ENCODE measurements at regions not wholly inside any gene's neighbourhood (a gene's known extent, or its start where the extent isn't known, plus 50 kb on each side); places are given as distances from the start of the nearest gene placed in this dataset.

- TF ChIP-seq, protein P1, sequence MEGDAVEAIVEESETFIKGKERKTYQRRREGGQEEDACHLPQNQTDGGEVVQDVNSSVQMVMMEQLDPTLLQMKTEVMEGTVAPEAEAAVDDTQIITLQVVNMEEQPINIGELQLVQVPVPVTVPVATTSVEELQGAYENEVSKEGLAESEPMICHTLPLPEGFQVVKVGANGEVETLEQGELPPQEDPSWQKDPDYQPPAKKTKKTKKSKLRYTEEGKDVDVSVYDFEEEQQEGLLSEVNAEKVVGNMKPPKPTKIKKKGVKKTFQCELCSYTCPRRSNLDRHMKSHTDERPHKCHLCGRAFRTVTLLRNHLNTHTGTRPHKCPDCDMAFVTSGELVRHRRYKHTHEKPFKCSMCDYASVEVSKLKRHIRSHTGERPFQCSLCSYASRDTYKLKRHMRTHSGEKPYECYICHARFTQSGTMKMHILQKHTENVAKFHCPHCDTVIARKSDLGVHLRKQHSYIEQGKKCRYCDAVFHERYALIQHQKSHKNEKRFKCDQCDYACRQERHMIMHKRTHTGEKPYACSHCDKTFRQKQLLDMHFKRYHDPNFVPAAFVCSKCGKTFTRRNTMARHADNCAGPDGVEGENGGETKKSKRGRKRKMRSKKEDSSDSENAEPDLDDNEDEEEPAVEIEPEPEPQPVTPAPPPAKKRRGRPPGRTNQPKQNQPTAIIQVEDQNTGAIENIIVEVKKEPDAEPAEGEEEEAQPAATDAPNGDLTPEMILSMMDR (IDR thresholded peaks at IDR 0.05; ENCODE audit: low read depth, low read length), result no peak
- TF ChIP-seq POLR2A (IDR thresholded peaks at IDR 0.05; ENCODE audit: extremely low read depth, insufficient read length) (no peak), MAX (IDR thresholded peaks at IDR 0.05; ENCODE audit: low read depth, low read length) (no peak), MYC (IDR thresholded peaks at IDR 0.05; ENCODE audit: low read depth, low read length) (no peak)
Observed at GRCh38 chr3:18134386-18135059, 290.6 kb downstream of the SATB1 start.

Data from NB4 (cell line).